WI38 (cell line): ENCODE measurements at regions not wholly inside any gene's neighbourhood (a gene's known extent, or its start where the extent isn't known, plus 50 kb on each side); places are given as distances from the start of the nearest gene placed in this dataset.

Source experiments
- H3K4me3 ChIP-seq: 2 replicates; pipeline ENCODE4 v1.5.1; 2011; ENCODE audit warnings: low read depth, mild to moderate bottlenecking, control low read depth, low read length
- CTCF ChIP-seq: IDR thresholded peaks from 2 replicates; pipeline ENCODE4 v1.5.1; 2012; ENCODE audit warnings: low read depth, mild to moderate bottlenecking, control low read depth, low read length

- H3K4me3 ChIP-seq = no peak overlapping the region
- TF ChIP-seq CTCF = no peak
Measured at GRCh38 chr10:90571481-90572258, 286.2 kb downstream of the HTR7 start.

GRCh38 chr10:90575125-90575524 lies 282.7 kb downstream of the HTR7 start:
- no peak for TF ChIP-seq CTCF
- H3K4me3 ChIP-seq = no peak overlapping the region

- no peak for TF ChIP-seq CTCF
- H3K4me3 ChIP-seq = no peak overlapping the region
Measured at GRCh38 chr10:90577569-90577968, 280.3 kb downstream of the HTR7 start.

GRCh38 chr10:90579602-90580242 lies 278.1 kb downstream of the HTR7 start:
- no peak for TF ChIP-seq CTCF
- H3K4me3 ChIP-seq = no peak overlapping the region

GRCh38 chr10:90583416-90583815 lies 274.4 kb downstream of the HTR7 start:
- no peak overlapping the region for H3K4me3 ChIP-seq
- TF ChIP-seq CTCF = no peak

- no peak overlapping the region for H3K4me3 ChIP-seq
- no peak for TF ChIP-seq CTCF
Measured at GRCh38 chr10:90587081-90587491, 270.8 kb downstream of the HTR7 start.

GRCh38 chr10:90587561-90587960 lies 270.3 kb downstream of the HTR7 start:
- TF ChIP-seq CTCF = no peak
- H3K4me3 ChIP-seq = no peak overlapping the region
